Esophagus (tissue), 2 donors: ENCODE measurements at regions not wholly inside any gene's neighbourhood (a gene's known extent, or its start where the extent isn't known, plus 50 kb on each side); places are given as distances from the start of the nearest gene placed in this dataset.
A peak's percentile ranks its signal among the peaks of the same experiment; 100 is the strongest.

Experiments
- H3K27ac ChIP-seq, 2 donors: one replicate each; pipeline ENCODE4 v1.5.1; 2013; ENCODE audit warnings: low read depth in 2 of 2, mild to moderate bottlenecking in 2 of 2, inconsistent platforms in 1 of 2, low read length in 1 of 2, moderate library complexity in 1 of 2
- H3K27me3 ChIP-seq, 2 donors: one replicate each; pipeline ENCODE4 v1.6.1; 2013; ENCODE audit warnings: low read length in 2 of 2, control low read depth in 1 of 2, mild to moderate bottlenecking in 1 of 2; ENCODE audit not compliant: insufficient read depth in 2 of 2, control insufficient read depth in 1 of 2
- H3K36me3 ChIP-seq, 2 donors: one replicate each; pipeline ENCODE4 v1.6.1; 2013; ENCODE audit warnings: low read length in 1 of 2; ENCODE audit not compliant: control insufficient read depth in 2 of 2, insufficient read depth in 2 of 2
- H3K4me1 ChIP-seq, 2 donors: one replicate each; pipeline ENCODE4 v1.6.1; 2013; ENCODE audit warnings: low read length in 1 of 2; ENCODE audit not compliant: control insufficient read depth in 2 of 2, insufficient read depth in 2 of 2
- H3K4me3 ChIP-seq, 2 donors: one replicate each; pipeline ENCODE4 v1.5.1; 2013; ENCODE audit warnings: low read length in 2 of 2, mild to moderate bottlenecking in 2 of 2, low read depth in 1 of 2, moderate library complexity in 1 of 2
- H3K9me3 ChIP-seq, 2 donors: one replicate each; pipeline ENCODE4 v1.6.1; 2013; ENCODE audit warnings: mild to moderate bottlenecking in 2 of 2, low read depth in 1 of 2, low read length in 1 of 2, moderate library complexity in 1 of 2; ENCODE audit not compliant: control insufficient read depth in 2 of 2, insufficient read depth in 1 of 2
- WGBS, 2 donors: extraction: QIAGEN DNeasy Blood & Tissue Kit; methylation state at CpG; one replicate each; pipeline ENCODE4 v1.1.7; 2013; 5-methylcytosine and 5-hydroxymethylcytosine counted together
- donor health status: healthy with polysubstance abuse.
- donor health status: Bipolar disorder and iron deficiency.

GRCh38 chr3:182382112-182382857 is 411.0 kb upstream of the ATP11B start:
- Histone ChIP-seq H3K4me3 (no peak overlapping the region), H3K9me3 (no peaks in the 10 kb centered on the region), H3K4me1 (no peaks in the 10 kb centered on the region), H3K36me3 (no peaks in the 10 kb centered on the region), H3K27me3 (no peaks in the 10 kb centered on the region), H3K27ac (no peak overlapping the region)
- WGBS, 2 donors: 80 to 87% methylated on average over 4 of the region's 4 CpGs

- H3K9me3 ChIP-seq: no peaks in the 10 kb centered on the region
- H3K27ac ChIP-seq: no peak overlapping the region
- WGBS, 2 donors: 11 to 39% methylated on average over 5 of the region's 5 CpGs
- H3K27me3 ChIP-seq: no peaks in the 10 kb centered on the region
- H3K4me3 ChIP-seq: no peak overlapping the region
- no peaks in the 10 kb centered on the region for H3K36me3 ChIP-seq
- H3K4me1 ChIP-seq: no peaks in the 10 kb centered on the region
These were observed 409.1 kb upstream of the ATP11B start for GRCh38 chr3:182384221-182384620.

- Histone ChIP-seq H3K4me1 (no peaks in the 10 kb centered on the region), H3K27me3 (no peaks in the 10 kb centered on the region), H3K36me3 (no peaks in the 10 kb centered on the region), H3K9me3 (no peaks in the 10 kb centered on the region), H3K27ac (no peak overlapping the region), H3K4me3 (no peak overlapping the region)
- 71 to 81% methylated on average over 2 of the region's 2 CpGs for WGBS, 2 donors
These were observed 407.9 kb upstream of the ATP11B start for GRCh38 chr3:182385356-182385755.

DNA sequence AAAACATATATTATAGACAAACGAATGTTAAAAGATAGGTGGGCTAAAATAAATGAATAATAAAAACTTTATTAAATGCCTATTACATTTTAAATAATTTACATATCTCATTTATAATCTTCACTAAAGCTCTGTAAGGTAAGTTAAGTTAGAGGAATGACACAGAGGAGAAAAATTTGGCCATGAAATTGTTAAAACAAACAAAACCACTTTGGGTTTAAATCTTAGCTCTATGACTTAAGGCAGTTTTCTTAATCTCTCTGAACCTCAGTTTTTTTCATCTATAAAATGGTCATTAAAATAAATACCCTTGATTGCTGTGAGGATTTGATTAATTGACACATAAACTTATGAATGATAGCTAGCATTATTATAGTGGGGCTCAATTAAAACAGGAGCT is 404.8 kb upstream of the ATP11B start:
- no peak overlapping the region for H3K4me3 ChIP-seq
- peak overlapping the region in 1 of 2 donors; percentile 63 for H3K27ac ChIP-seq
- WGBS, 2 donors: 73 to 84% methylated on average over 1 of the region's 1 CpG
- H3K27me3 ChIP-seq: no peaks in the 10 kb centered on the region
- H3K9me3 ChIP-seq: no peaks in the 10 kb centered on the region
- H3K4me1 ChIP-seq: no peaks in the 10 kb centered on the region
- H3K36me3 ChIP-seq: no peaks in the 10 kb centered on the region

DNA sequence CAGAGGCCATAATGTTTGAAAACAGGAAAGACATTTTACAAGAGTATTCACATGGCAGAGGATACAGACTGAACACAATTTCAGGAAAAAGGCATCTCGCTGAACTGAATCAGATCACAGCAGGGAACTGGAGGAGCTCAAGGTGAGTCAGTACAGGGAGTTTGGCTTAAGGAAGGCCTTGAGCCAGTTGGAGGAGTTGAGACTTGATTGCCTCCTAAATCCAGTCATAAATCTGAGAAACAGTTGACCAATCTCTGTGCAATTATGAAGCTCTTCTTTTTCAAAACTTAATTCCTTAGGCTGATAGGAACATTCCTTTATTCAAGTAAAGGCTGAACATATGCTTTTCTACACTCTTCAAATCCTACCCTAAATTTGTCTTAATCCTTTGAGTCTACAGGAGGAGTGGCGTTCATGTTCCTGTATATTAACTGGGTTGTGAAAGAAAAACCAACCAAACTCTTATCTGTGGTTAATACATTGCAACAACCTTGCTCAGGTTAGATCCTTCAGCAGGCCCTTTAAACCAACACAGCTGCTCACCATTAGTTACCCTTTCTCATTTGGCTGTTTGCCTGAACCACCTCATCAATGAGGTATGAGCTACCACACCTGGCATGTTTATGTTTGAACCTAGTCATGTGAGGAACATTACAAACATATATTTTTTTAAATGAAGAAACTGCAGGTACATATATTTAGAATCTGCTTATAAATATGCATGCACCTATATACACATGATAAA is 404.1 kb upstream of the ATP11B start:
- peak overlapping the region; percentile 63 to 79 for H3K27ac ChIP-seq
- 51 to 54% methylated on average over 2 of the region's 2 CpGs for WGBS, 2 donors
- no peak overlapping the region for H3K4me3 ChIP-seq
- no peaks in the 10 kb centered on the region for H3K27me3 ChIP-seq
- H3K4me1 ChIP-seq: no peaks in the 10 kb centered on the region
- H3K36me3 ChIP-seq: no peaks in the 10 kb centered on the region
- H3K9me3 ChIP-seq: no peaks in the 10 kb centered on the region

GRCh38 chr3:182390421-182390820 is 402.9 kb upstream of the ATP11B start:
- Histone ChIP-seq H3K27ac (no peak overlapping the region), H3K4me3 (no peak overlapping the region), H3K36me3 (no peaks in the 10 kb centered on the region), H3K9me3 (no peaks in the 10 kb centered on the region), H3K27me3 (no peaks in the 10 kb centered on the region), H3K4me1 (no peaks in the 10 kb centered on the region)
- WGBS, 2 donors: 80 to 82% methylated on average over 7 of the region's 7 CpGs

DNA sequence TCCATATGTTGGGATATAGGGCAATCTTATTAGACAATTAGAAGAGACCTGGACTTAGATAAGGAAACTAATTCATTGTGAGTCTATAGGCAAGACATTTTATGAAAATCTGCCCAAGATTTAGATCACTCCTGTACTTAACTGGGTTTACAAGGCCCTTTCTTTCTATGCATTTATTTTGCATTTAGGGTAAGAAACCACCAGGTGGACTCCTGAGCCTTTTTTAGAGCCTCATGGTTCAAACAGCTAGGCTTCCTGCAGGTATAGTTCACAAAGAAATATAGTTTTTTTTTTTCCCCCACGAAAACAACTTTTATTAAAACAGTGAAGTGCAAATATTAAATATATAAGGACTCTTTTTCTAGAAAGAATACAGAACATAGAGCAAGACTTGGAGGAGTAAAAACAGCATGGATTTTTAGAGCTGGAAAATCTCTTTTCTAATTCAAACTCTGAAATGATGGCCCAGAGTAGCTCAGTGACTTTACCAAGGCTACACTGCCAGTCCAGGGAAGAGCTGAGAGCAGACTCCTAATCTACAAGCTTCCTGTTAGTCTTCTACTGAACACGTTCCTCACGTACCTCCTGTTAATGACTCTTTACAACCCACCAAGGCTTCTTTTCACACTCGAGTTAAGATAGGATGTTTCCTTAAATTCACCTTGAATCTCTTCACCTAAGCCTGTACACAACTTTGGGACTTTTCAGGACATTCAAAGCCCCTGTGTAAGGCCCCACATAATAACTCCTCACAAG is 400.9 kb upstream of the ATP11B start:
- H3K4me3 ChIP-seq: no peak overlapping the region
- WGBS, 2 donors: 49 to 62% methylated on average over 4 of the region's 4 CpGs
- H3K27ac ChIP-seq: no peak overlapping the region
- H3K27me3 ChIP-seq: no peaks in the 10 kb centered on the region
- H3K36me3 ChIP-seq: no peaks in the 10 kb centered on the region
- H3K4me1 ChIP-seq: no peaks in the 10 kb centered on the region
- H3K9me3 ChIP-seq: no peaks in the 10 kb centered on the region

GRCh38 chr3:182393151-182393550 is 400.2 kb upstream of the ATP11B start:
- H3K27ac ChIP-seq: no peak overlapping the region
- no peak overlapping the region for H3K4me3 ChIP-seq
- H3K36me3 ChIP-seq: no peaks in the 10 kb centered on the region
- H3K4me1 ChIP-seq: no peaks in the 10 kb centered on the region
- whole genome bisulfite sequencing, 2 donors: 16 to 18% methylated on average over 1 of the region's 1 CpG
- no peaks in the 10 kb centered on the region for H3K9me3 ChIP-seq
- no peaks in the 10 kb centered on the region for H3K27me3 ChIP-seq

DNA sequence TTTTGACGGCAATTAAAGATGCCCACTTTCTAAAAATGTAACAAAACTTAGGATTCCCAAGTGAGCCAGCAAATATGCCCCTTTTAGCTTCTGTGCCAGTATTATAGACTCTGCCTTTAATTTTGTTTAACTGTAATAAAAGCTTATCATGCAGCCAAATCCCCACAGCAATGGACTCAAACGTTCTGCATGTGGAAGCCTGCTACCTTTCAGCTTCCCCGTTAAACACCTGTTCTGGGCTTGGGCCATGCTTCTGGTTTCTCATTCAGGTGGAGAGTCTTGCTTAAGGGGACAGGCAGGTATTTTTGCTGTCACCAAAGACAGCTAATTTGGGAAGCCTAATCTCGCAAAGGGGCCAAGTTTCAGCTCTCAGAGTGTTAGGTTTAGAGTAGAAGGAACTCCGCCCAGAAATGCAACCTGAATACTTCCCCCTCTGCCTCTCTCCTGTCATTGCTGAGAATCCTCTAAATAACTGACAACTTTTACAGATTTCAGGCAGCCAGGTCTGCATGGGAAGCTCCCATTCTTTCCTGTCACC is 399.4 kb upstream of the ATP11B start:
- Histone ChIP-seq H3K4me3 (no peak overlapping the region), H3K27ac (no peak overlapping the region), H3K4me1 (no peaks in the 10 kb centered on the region), H3K36me3 (no peaks in the 10 kb centered on the region), H3K9me3 (no peaks in the 10 kb centered on the region), H3K27me3 (no peaks in the 10 kb centered on the region)
- WGBS, 2 donors: 35 to 43% methylated on average over 5 of the region's 5 CpGs
